Brain microvascular endothelial cell (primary cell): ENCODE measurements at regions not wholly inside any gene's neighbourhood (a gene's known extent, or its start where the extent isn't known, plus 50 kb on each side); places are given as distances from the start of the nearest gene placed in this dataset.

Experiments
- DNase-seq: peaks from one replicate; pipeline ENCODE4 v3.0.0-alpha.2; 2020
- H3K27ac ChIP-seq: fragments of 250-450 bp; sonication (Bioruptor Pico); 2 replicates; pipeline ENCODE4 v1.5.1; 2020; ENCODE audit warnings: mild to moderate bottlenecking, moderate library complexity
- H3K27me3 ChIP-seq: fragments of 250-450 bp; sonication (Bioruptor Pico); replicated peaks from 2 replicates; pipeline ENCODE4 v1.5.1; 2020; ENCODE audit warnings: mild to moderate bottlenecking
- H3K36me3 ChIP-seq: fragments of 250-450 bp; sonication (Bioruptor Pico); replicated peaks from 2 replicates; pipeline ENCODE4 v1.5.1; 2020; ENCODE audit warnings: mild to moderate bottlenecking
- H3K4me3 ChIP-seq: 2 replicates; pipeline ENCODE4 v1.5.1; 2011; ENCODE audit warnings: low read depth, mild to moderate bottlenecking, control low read depth, low read length, moderate library complexity
- in situ Hi-C: cut with HindIII; loops from 2 replicates; pipeline ENCODE4 v1.10.0; 2017; ENCODE audit warnings: low sequenced_read_pairs, low pct_ligation_motif_present
- TF ChIP-seq, protein P1 (sequence below): IDR thresholded peaks from 2 replicates; pipeline ENCODE4 v1.5.1; 2011; ENCODE audit warnings: low read depth, mild to moderate bottlenecking, moderate library complexity, low read length, control low read depth, inconsistent platforms; ENCODE audit errors: missing control alignments

DNA sequence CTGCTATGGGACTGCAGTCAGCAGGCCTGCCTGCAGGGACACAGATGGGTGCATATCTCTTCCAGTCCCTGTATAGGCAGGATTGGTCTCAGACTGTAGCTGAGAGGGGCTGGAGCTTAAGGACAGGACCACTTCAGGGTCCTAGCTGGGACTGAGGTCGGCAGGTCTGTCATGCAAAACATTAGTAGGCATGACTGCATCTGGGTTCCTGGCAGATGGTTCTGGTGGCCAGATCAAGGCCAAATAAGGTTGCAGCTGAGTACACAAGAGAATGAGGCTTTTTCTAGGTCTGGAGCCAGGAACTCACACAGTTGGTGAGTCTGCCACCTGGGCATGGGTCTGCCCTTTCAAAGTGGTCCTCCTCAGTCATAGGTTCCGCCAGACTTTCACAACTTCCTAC is 155.8 kb downstream of the TPH2 start:
- no peak for DNase-seq
- H3K27ac ChIP-seq, result no peak overlapping the region
- no peaks in the 10 kb centered on the region for H3K36me3 ChIP-seq
- TF ChIP-seq, protein P1, sequence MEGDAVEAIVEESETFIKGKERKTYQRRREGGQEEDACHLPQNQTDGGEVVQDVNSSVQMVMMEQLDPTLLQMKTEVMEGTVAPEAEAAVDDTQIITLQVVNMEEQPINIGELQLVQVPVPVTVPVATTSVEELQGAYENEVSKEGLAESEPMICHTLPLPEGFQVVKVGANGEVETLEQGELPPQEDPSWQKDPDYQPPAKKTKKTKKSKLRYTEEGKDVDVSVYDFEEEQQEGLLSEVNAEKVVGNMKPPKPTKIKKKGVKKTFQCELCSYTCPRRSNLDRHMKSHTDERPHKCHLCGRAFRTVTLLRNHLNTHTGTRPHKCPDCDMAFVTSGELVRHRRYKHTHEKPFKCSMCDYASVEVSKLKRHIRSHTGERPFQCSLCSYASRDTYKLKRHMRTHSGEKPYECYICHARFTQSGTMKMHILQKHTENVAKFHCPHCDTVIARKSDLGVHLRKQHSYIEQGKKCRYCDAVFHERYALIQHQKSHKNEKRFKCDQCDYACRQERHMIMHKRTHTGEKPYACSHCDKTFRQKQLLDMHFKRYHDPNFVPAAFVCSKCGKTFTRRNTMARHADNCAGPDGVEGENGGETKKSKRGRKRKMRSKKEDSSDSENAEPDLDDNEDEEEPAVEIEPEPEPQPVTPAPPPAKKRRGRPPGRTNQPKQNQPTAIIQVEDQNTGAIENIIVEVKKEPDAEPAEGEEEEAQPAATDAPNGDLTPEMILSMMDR, result no peak
- H3K27me3 ChIP-seq, result no peaks in the 10 kb centered on the region
- in situ Hi-C loops, result no loop called here
- H3K4me3 ChIP-seq, result no peak overlapping the region

DNA sequence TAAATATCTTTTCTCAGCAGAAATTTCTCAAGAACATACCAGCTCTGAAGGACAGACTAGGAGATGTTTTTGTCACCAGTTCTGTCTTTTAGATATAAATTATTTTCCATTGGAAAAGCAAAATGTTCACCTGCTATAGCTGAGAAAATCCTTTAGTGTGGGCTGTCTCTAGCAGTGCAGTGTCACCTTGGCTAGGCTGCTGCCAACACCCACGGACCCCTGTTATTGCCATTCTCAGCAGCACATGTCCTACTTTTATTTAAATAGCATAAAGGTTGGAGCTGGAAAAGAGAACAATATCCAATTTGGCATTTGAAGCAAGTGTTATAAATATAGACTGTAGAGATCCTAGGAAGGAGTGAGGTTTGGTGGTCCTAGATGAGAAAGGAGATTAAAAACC is 156.4 kb downstream of the TPH2 start:
- Histone ChIP-seq H3K4me3 (no peak overlapping the region), H3K36me3 (no peaks in the 10 kb centered on the region), H3K27me3 (no peaks in the 10 kb centered on the region), H3K27ac (no peak overlapping the region)
- DNase-seq, result no peak
- TF ChIP-seq, protein P1, result no peak
- in situ Hi-C loops, result no loop called here

DNA sequence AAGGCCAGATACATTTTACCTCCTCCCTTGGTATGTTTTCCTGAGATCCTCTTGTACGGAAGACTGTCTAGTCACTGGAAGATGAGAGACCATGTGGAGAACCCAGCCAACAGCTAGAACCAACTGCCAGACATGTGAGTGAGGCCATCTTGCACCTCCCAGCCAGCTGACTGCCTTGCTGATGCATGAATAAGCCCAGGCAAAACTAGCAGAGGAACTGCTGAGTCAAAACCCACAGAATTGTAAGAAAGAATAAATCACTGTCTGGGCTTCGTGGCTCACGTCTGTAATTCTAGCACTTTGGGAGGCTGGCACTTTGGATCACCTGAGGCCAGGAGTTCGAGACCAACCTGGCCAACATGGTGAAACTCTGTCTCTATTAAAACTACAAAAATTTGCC is 160.0 kb downstream of the TPH2 start:
- no peak for DNase-seq
- no peak overlapping the region for H3K4me3 ChIP-seq
- H3K36me3 ChIP-seq, result no peaks in the 10 kb centered on the region
- no peaks in the 10 kb centered on the region for H3K27me3 ChIP-seq
- H3K27ac ChIP-seq, result no peak overlapping the region
- TF ChIP-seq, protein P1, result no peak
- in situ Hi-C loops, result no loop called here

DNA sequence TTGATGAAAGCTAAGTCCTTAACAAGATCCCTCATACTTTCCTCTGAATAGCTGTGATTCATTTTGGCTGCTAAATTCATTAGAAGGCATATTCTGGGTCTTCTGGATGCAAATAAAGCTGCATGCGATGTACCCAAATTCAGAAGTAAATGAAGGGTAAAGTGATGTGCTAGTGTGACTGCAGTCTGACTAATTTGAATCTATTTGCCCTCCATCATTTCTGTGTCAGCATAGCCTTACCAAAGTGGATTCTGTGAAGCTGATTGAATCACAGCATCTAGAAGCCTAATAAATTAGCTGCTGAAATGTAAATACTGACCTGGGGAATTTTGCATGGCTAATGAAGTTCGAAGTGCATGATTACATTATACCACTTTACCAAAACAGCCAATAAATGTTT is 162.2 kb downstream of the TPH2 start:
- TF ChIP-seq, protein P1, result no peak
- H3K4me3 ChIP-seq, result no peak overlapping the region
- no peak overlapping the region for H3K27ac ChIP-seq
- in situ Hi-C loops, result no loop called here
- H3K27me3 ChIP-seq, result no peaks in the 10 kb centered on the region
- H3K36me3 ChIP-seq, result no peaks in the 10 kb centered on the region
- DNase-seq, result no peak

DNA sequence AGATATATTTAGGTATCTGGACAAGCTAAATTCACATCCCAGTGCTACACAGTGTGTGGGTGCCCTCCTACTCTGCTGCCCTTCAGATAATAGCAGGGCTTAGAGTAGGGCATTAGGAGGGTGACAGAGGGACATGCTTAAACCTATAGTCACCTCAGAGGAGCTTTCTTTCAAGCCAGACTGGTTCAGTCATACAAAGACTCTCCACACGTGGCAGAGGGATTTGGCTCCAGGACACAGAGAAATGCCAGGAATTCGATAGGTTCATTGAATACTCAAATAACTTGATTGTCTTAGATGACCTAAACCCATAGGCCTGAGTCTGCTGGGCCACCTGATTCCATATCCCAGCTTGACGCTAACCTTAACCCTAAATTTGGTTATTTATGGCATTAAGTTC is 163.5 kb downstream of the TPH2 start:
- TF ChIP-seq, protein P1, result no peak
- no peaks in the 10 kb centered on the region for H3K36me3 ChIP-seq

DNA sequence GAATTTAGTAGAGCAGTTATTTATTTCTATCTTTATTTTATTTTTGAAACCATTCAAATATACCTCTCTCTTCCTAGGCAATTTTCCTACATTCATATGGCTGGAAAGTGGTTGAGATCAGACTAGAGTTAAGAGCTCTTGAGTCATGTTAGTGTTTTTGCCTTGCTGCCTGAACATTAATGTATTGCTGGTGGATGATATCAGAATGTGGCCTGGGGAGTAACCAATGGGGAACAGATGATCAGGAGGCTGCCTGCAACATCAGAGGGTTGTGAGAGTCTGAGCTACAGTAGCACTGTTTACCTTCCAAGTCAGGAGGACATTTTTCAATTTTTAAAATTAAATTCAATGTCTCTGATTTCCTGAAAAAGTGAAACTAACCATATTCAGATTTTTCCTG is 166.3 kb upstream of the TRHDE start:
- H3K27ac ChIP-seq, result no peak overlapping the region
- DNase-seq, result no peak
- no peak overlapping the region for H3K4me3 ChIP-seq
- in situ Hi-C loops, result no loop called here
- TF ChIP-seq, protein P1, result no peak
- H3K27me3 ChIP-seq, result no peaks in the 10 kb centered on the region
- no peaks in the 10 kb centered on the region for H3K36me3 ChIP-seq

More for the DNA sequence above, 163.5 kb downstream of the TPH2 start:
- no peak overlapping the region for H3K4me3 ChIP-seq
- DNase-seq, result no peak
- no peaks in the 10 kb centered on the region for H3K27me3 ChIP-seq
- H3K27ac ChIP-seq, result no peak overlapping the region
- in situ Hi-C loops, result no loop called here
